ENCODE measurements at regions not wholly inside any gene's neighbourhood (a gene's known extent, or its start where the extent isn't known, plus 50 kb on each side); places are given as distances from the start of the nearest gene placed in this dataset.
"Not testable (repeated sequence)": the region's sequence is repeated elsewhere in the genome, so short reads cannot be mapped to it uniquely, and the experiment has no call there.

DNA sequence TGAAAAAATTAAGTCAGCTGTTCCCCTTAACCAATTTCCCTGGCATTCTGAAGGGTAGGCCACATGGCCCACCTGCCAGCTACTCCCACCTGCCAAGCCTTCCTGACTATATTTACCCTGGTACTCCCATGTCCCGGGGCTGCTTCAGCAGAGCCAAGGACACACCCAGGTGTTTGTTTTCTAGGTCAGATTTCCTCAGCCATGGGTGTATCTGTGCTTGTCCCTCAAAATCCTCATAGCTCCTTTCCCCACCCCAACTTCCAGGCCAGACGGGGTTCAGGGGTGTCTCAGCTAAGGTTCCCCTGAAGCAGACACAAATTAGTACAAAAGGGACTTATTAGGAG is 139.4 kb upstream of the CDYL start:
- no peak for DNase-seq
- Mint-ChIP-seq H3K9me3 (no peaks in the 10 kb centered on the region), H3K36me3 (ENCODE audit: low read depth) (no peaks in the 10 kb centered on the region), H3K27ac (no peak overlapping the region), H3K27me3 (ENCODE audit: insufficient read depth) (no peaks in the 10 kb centered on the region), H3K4me3 (no peak overlapping the region), H3K4me1 (ENCODE audit: low read depth) (peaks cover 27% of the 10 kb centered on the region)
- TF ChIP-seq, protein P1, sequence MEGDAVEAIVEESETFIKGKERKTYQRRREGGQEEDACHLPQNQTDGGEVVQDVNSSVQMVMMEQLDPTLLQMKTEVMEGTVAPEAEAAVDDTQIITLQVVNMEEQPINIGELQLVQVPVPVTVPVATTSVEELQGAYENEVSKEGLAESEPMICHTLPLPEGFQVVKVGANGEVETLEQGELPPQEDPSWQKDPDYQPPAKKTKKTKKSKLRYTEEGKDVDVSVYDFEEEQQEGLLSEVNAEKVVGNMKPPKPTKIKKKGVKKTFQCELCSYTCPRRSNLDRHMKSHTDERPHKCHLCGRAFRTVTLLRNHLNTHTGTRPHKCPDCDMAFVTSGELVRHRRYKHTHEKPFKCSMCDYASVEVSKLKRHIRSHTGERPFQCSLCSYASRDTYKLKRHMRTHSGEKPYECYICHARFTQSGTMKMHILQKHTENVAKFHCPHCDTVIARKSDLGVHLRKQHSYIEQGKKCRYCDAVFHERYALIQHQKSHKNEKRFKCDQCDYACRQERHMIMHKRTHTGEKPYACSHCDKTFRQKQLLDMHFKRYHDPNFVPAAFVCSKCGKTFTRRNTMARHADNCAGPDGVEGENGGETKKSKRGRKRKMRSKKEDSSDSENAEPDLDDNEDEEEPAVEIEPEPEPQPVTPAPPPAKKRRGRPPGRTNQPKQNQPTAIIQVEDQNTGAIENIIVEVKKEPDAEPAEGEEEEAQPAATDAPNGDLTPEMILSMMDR (IDR thresholded peaks at IDR 0.05): no peak

DNA sequence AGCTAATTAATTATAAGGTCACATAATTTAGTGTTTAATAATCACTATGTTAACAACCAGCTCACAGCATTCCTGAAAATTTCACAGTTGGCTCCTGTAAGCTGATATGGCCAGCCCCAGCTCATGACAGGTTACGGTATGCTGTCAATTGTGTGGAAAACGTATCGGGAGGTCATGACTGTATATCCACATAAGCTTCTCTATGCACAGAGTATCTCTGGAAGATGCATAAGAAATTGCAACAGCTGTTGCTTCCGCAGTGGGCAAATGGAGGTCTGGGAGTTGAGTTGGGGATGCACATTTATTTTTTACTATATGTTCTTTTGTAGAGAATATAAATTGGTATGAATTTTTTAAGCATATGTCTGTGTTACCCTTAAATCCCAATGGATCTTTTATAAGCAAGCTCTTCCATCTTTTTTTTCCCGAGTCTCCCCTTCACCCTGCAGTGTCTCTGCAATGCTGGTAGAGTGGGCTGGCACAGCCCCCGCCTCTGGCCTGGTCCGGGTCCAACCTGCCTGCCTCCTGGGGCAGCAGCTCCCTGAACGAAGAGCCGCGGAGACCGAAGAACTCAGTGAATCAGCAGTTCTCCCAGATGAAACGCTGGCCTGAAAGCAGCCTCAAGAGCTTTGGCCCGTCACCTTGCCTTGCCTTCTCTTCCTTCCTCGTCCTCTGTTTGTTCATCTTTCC is 139.9 kb upstream of the CDYL start:
- TF ChIP-seq, protein P1 (IDR thresholded peaks at IDR 0.05): no peak
- DNase-seq: no peak
- no peaks in the 10 kb centered on the region for H3K9me3 Mint-ChIP-seq
- H3K27me3 Mint-ChIP-seq (ENCODE audit: insufficient read depth): no peaks in the 10 kb centered on the region
- H3K4me1 Mint-ChIP-seq (ENCODE audit: low read depth): peaks cover 27% of the 10 kb centered on the region
- H3K27ac Mint-ChIP-seq: no peak overlapping the region
- H3K4me3 Mint-ChIP-seq: no peak overlapping the region
- H3K36me3 Mint-ChIP-seq (ENCODE audit: low read depth): no peaks in the 10 kb centered on the region

DNA sequence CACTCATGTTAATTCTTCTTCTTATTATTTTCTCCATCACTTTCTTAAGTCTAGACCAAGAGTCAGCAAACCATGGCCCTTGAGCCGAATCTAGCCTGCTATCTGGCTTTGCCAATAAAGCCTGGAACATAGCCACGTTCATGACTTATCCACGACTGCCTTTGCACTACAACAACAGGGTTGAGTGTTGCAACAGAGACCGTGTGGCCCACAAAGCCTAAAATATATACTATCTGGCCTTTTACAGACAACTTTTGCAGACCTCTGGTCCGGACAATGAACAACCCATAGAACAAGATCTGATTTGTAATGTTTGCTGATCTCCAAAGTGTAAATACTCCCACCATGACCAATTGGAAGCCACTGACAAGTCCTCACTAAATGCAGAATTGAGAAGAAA is 140.5 kb upstream of the CDYL start:
- H3K27me3 Mint-ChIP-seq (ENCODE audit: insufficient read depth): no peaks in the 10 kb centered on the region
- no peak overlapping the region for H3K27ac Mint-ChIP-seq
- H3K9me3 Mint-ChIP-seq: peaks cover 5% of the 10 kb centered on the region
- peaks cover 26% of the 10 kb centered on the region for H3K4me1 Mint-ChIP-seq (ENCODE audit: low read depth)
- DNase-seq: no peak
- H3K36me3 Mint-ChIP-seq (ENCODE audit: low read depth): peaks cover 6% of the 10 kb centered on the region
- no peak overlapping the region for H3K4me3 Mint-ChIP-seq
- TF ChIP-seq, protein P1 (IDR thresholded peaks at IDR 0.05): no peak

DNA sequence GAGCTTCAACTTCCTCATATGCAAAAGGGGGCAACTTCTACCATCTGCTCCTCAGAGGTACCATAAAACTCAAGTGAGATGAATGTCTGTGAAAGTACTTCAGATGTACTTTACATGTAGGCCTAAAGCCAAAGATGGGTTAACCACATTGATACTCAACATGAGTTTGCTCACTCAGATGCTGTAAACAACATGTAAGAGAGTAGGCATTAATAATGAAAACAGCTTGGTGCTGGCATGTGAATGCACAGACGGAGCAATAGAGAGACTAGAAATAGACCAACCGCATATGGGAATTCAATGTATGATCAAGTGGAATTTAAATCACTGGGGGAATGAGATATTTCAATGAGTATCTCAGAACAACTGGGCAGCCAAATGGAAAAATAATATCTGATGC is 143.8 kb upstream of the CDYL start:
- Mint-ChIP-seq H3K4me3 (no peak overlapping the region), H3K36me3 (ENCODE audit: low read depth) (peaks cover 24% of the 10 kb centered on the region), H3K4me1 (ENCODE audit: low read depth) (peaks cover 1% of the 10 kb centered on the region), H3K27ac (no peak overlapping the region), H3K27me3 (ENCODE audit: insufficient read depth) (no peaks in the 10 kb centered on the region), H3K9me3 (peaks cover 26% of the 10 kb centered on the region)
- no peak for DNase-seq
- TF ChIP-seq, protein P1 (IDR thresholded peaks at IDR 0.05): no peak

DNA sequence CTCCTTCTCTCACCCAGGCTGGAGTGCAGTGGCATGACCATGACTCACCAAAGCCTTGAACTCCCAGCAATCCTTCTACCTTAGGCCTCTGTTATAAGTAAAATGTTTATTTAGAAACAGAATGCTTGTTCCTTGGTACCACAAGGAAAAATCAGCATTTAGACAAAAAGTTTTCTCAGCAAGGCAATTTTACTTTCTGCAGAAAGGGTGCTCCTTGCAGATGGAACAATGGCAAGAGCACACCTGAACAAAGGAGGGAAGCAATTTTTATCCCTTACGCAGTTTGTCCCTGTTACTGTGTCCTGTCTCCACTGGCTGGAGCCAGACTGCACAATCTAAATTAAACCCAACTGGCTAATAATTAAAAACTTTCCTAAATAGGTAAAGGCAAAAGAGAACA is 146.4 kb upstream of the CDYL start:
- not testable (repeated sequence) for H3K4me1 Mint-ChIP-seq (ENCODE audit: low read depth); H3K27me3 Mint-ChIP-seq (ENCODE audit: insufficient read depth); H3K27ac Mint-ChIP-seq; H3K4me3 Mint-ChIP-seq; DNase-seq
- H3K36me3 Mint-ChIP-seq (ENCODE audit: low read depth): peaks cover 24% of the 10 kb centered on the region
- peaks cover 26% of the 10 kb centered on the region for H3K9me3 Mint-ChIP-seq

DNA sequence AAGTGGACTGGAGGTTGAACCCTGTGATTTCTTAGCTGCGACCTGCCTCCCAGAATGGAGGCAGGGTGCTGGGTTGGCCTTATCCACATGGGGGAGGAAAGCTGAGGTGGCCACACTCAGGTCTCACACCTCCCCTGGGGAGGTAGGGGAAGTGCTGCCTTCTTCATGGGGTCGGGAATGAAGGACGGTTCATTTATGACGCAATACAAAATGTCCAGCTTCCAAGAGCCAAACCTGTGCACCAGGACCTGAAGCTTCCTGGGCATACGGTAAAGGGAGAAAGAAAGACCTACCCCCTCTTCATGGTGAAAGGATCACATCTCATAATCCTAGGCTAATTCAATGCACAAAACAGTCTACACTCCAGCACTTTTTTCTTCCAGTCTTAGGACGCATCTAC is 150.6 kb upstream of the CDYL start:
- DNase-seq: no peak
- Mint-ChIP-seq H3K4me3 (no peak overlapping the region), H3K36me3 (ENCODE audit: low read depth) (peaks cover 17% of the 10 kb centered on the region), H3K9me3 (peaks cover 21% of the 10 kb centered on the region), H3K27me3 (ENCODE audit: insufficient read depth) (no peaks in the 10 kb centered on the region; the same call in 1 of the 2 replicates), H3K4me1 (ENCODE audit: low read depth) (no peaks in the 10 kb centered on the region), H3K27ac (no peak overlapping the region)
- TF ChIP-seq, protein P1 (IDR thresholded peaks at IDR 0.05): no peak
